Heart right ventricle (tissue), 16 donors: ENCODE measurements at regions not wholly inside any gene's neighbourhood (a gene's known extent, or its start where the extent isn't known, plus 50 kb on each side); places are given as distances from the start of the nearest gene placed in this dataset.

Experiments used
- ATAC-seq, 8 donors: fragments of 200-7000 bp; cut with Tn5 transposase; one replicate each; pipeline ENCODE4 v1.9.1; 2020; ENCODE audit warnings: mild to moderate bottlenecking in 8 of 8, moderate library complexity in 8 of 8, moderate number of reproducible peaks in 1 of 8
- DNase-seq, 2 donors: peaks; one replicate each; pipeline ENCODE4 v3.0.0-alpha.2; 2020
- H3K27ac ChIP-seq, 10 donors: fragments of 200-600 bp; sonication (generic) in 2 of 10; one replicate each; pipeline versions ENCODE4 v1.5.0 to v1.8.0; 2020 to 2022; ENCODE audit warnings: mild to moderate bottlenecking in 3 of 10
- H3K27me3 ChIP-seq, 7 donors: fragments of 200-600 bp; one replicate each; pipeline ENCODE4 v1.8.0; 2021 to 2022; ENCODE audit warnings: mild to moderate bottlenecking in 2 of 7
- H3K36me3 ChIP-seq, 9 donors: fragments of 200-600 bp; sonication (generic) in 1 of 9; one replicate each; pipeline versions ENCODE4 v1.5.0 to v1.8.0; 2020 to 2022; ENCODE audit warnings: mild to moderate bottlenecking in 2 of 9
- H3K4me1 ChIP-seq, 9 donors: fragments of 200-600 bp; sonication (generic) in 1 of 9; one replicate each; pipeline versions ENCODE4 v1.5.0 to v1.8.0; 2020 to 2022; ENCODE audit warnings: mild to moderate bottlenecking in 4 of 9
- H3K4me3 ChIP-seq, 10 donors: fragments of 200-600 bp; sonication (generic) in 2 of 10; one replicate each; pipeline versions ENCODE4 v1.5.0 to v1.8.0; 2020 to 2022; ENCODE audit warnings: mild to moderate bottlenecking in 7 of 10, moderate library complexity in 2 of 10
- H3K9me3 ChIP-seq, 11 donors: fragments of 200-600 bp in 10 of 11; sonication (generic) in 2 of 11; one replicate each; pipeline versions ENCODE4 v1.5.0 to v1.8.0; 2013 to 2022; ENCODE audit warnings: mild to moderate bottlenecking in 2 of 11, control low read depth in 1 of 11, moderate library complexity in 1 of 11
- CTCF ChIP-seq, 9 donors: fragments of 200-600 bp; sonication (generic) in 2 of 9; IDR thresholded peaks; one replicate each; pipeline versions ENCODE4 v1.5.0 to v1.8.0; 2021 to 2022; ENCODE audit warnings: antibody characterized with exemption in 9 of 9, mild to moderate bottlenecking in 5 of 9, moderate library complexity in 1 of 9
- WGBS, 2 donors: extraction: QIAGEN DNeasy Blood & Tissue Kit; methylation state at CpG; one replicate each; pipeline ENCODE4 v1.1.7; 2013; ENCODE audit warnings: inconsistent platforms in 1 of 2; 5-methylcytosine and 5-hydroxymethylcytosine counted together
- intact Hi-C, 10 donors: fragments of 100-400 bp; cut with DNase I; formaldehyde crosslinking; loops; one replicate each; pipeline versions ENCODE4 v1.11.1 to v1.14.2; 2022
- donor health status: Arrhythmogenic right ventricular cardiomyopathy.
- donor health status: ischemic (EF 13 %, LVEDD 7.1; RV severe dilation, severe dysfunction).
- donor health status: healthy with polysubstance abuse.
- donor health status: DM: no; HTN: yes; CAD: no.
- donor health status: DM: no; HTN: no; CAD: no.
- donor health status: ischemic (EF 25% LVEDD 6.9; RV normal size, moderate dysfunction).
- donor health status: ischemic (EF 25% LVEDD 5.7; RV mildly dilated, moderate dysfunction).
- donor health status: healthy.
- donor health status: DM: yes; HTN: yes; CAD: no.
- donor health status: Ischemic cardiomyopathy.
- donor health status: ischemic (EF 35%, LVEDD 5.7; RV mildly dilated, moderate dysfunction).
- donor health status: nonischemic (EF 11% LVEDD 7.7; RV severe dilation, severe dysfunction).
- donor health status: DM: yes; HTN: yes; CAD: no.
- donor health status: PGD.
- donor health status: ischemic (EF 29% LVEDD 5.4; RV normal size, mild dysfunction).
- donor health status: nonischemic (EF 23%, LVEDD 6.1; RV moderate dilation, normal function).

GRCh38 chr5:29023541-29023940, 1985.2 kb upstream of the CDH9 start:
- no peak for ATAC-seq
- Histone ChIP-seq H3K27me3 (no peaks in the 10 kb centered on the region), H3K9me3 (peaks cover 0 to 5% (median 0%) of the 10 kb centered on the region in 11 donors), H3K36me3 (no peaks in the 10 kb centered on the region), H3K27ac (no peak overlapping the region), H3K4me3 (no peak overlapping the region), H3K4me1 (no peaks in the 10 kb centered on the region)
- no peak for TF ChIP-seq CTCF (IDR thresholded peaks at IDR 0.05)
- 65 to 73% methylated on average over 2 of the region's 2 CpGs for WGBS, 2 donors
- DNase-seq: no peak
- intact Hi-C loops: no loop called here

GRCh38 chr5:29017501-29017900, 1979.1 kb upstream of the CDH9 start:
- Histone ChIP-seq H3K4me1 (no peaks in the 10 kb centered on the region), H3K36me3 (no peaks in the 10 kb centered on the region), H3K27ac (no peak overlapping the region), H3K9me3 (no peaks in the 10 kb centered on the region), H3K4me3 (no peak overlapping the region), H3K27me3 (no peaks in the 10 kb centered on the region)
- 50 to 51% methylated on average over 3 of the region's 3 CpGs for WGBS, 2 donors
- DNase-seq (no peak), ATAC-seq (no peak)
- intact Hi-C loops: no loop called here
- no peak for TF ChIP-seq CTCF (IDR thresholded peaks at IDR 0.05)

GRCh38 chr5:29016067-29016466, 1977.7 kb upstream of the CDH9 start:
- no peak for TF ChIP-seq CTCF (IDR thresholded peaks at IDR 0.05)
- WGBS, 2 donors: 60 to 70% methylated on average over 4 of the region's 4 CpGs
- Histone ChIP-seq H3K36me3 (no peaks in the 10 kb centered on the region), H3K9me3 (no peaks in the 10 kb centered on the region), H3K4me3 (no peak overlapping the region), H3K27ac (no peak overlapping the region), H3K27me3 (no peaks in the 10 kb centered on the region), H3K4me1 (no peaks in the 10 kb centered on the region)
- intact Hi-C loops: no loop called here
- DNase-seq (no peak), ATAC-seq (no peak)

GRCh38 chr5:29015523-29015922, 1977.1 kb upstream of the CDH9 start:
- Histone ChIP-seq H3K27ac (no peak overlapping the region), H3K9me3 (no peaks in the 10 kb centered on the region), H3K27me3 (no peaks in the 10 kb centered on the region), H3K36me3 (no peaks in the 10 kb centered on the region), H3K4me3 (no peak overlapping the region), H3K4me1 (no peaks in the 10 kb centered on the region)
- intact Hi-C loops: no loop called here
- no peak for DNase-seq
- no peak for TF ChIP-seq CTCF (IDR thresholded peaks at IDR 0.05)
- ATAC-seq: no peak
- 91 to 93% methylated on average over 2 of the region's 2 CpGs for WGBS, 2 donors

GRCh38 chr5:29005386-29005785, 1967.0 kb upstream of the CDH9 start:
- DNase-seq: no peak
- 36 to 43% methylated on average over 3 of the region's 3 CpGs for WGBS, 2 donors

More at GRCh38 chr5:29005386-29005785, 1967.0 kb upstream of the CDH9 start:
- no peak for TF ChIP-seq CTCF (IDR thresholded peaks at IDR 0.05)
- no peaks in the 10 kb centered on the region for H3K36me3 ChIP-seq
- no peak overlapping the region for H3K4me3 ChIP-seq
- no peaks in the 10 kb centered on the region for H3K27me3 ChIP-seq
- H3K27ac ChIP-seq: no peak overlapping the region
- no peaks in the 10 kb centered on the region for H3K4me1 ChIP-seq
- ATAC-seq: no peak
- H3K9me3 ChIP-seq: peaks cover 0 to 14% (median 0%) of the 10 kb centered on the region in 11 donors
- intact Hi-C loops: no loop called here
